SK-N-MC (cell line): ENCODE measurements at regions not wholly inside any gene's neighbourhood (a gene's known extent, or its start where the extent isn't known, plus 50 kb on each side); places are given as distances from the start of the nearest gene placed in this dataset.

ENCODE experiments used
- EZH2 ChIP-seq: fragments of 200-600 bp; sonication (generic); IDR thresholded peaks from one replicate; pipeline ENCODE4 v1.6.1; 2017; ENCODE audit warnings: antibody characterized with exemption
- POLR2AphosphoS5 ChIP-seq: IDR thresholded peaks from 2 replicates; pipeline ENCODE4 v1.6.1; 2012; ENCODE audit warnings: mild to moderate bottlenecking, low read depth, low read length, borderline replicate concordance

DNA sequence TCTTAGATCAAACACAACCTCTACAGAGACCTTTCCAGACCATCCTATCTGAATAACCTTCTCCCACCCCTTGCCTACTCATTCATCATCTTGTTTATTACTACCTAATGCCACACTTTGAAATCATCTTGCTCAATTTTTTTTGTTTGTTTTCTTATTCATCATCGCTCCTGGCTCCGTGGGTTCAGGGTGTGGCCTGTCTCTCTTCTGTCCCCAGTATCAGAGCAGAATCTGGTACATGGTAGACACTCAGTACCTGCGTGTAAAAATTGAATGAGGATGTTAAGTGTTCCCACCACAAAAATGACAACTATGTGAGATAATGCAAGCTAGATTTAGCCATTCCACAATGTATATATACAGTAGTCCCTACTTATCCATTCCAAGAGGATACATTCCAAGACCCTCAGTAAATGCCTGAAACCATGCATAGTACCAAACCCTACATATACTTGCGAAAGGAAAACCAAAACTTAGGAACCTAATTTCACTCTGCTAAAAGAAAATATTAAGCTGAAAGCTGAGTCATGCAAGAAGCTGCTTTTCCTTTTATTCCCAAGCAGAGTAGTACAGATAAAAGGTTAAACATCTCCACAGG, 72.1 kb upstream of the SEC61G start:
- TF ChIP-seq POLR2AphosphoS5 (no peak), EZH2 (no peak)
